Endothelial cell of hepatic sinusoid (primary cell): ENCODE measurements at regions not wholly inside any gene's neighbourhood (a gene's known extent, or its start where the extent isn't known, plus 50 kb on each side); places are given as distances from the start of the nearest gene placed in this dataset.

Experiments
- in situ Hi-C: cut with HindIII; loops from 2 replicates; pipeline ENCODE4 v1.10.0; 2017; ENCODE audit warnings: low sequenced_read_pairs

DNA sequence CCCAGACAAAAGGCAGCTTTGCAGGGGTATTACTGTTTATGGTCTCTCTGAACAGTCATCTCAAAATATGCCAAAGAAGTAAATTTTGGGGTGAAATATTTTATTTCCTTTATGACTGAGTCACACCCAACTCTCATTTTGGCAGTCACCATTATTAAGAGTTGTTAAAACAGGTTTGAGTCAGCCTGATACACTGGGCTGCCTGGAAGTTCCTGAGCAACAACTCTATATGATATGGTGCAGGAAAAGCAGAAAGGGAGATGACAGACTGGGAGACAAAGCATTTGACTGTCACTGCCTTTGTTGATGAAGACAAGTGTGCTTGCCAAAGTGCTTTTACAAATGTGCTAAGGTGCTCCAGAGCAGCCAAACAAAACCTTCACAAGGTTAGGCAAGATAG is 1263.5 kb downstream of the PCDH7 start:
- in situ Hi-C loops, result no loop called here

DNA sequence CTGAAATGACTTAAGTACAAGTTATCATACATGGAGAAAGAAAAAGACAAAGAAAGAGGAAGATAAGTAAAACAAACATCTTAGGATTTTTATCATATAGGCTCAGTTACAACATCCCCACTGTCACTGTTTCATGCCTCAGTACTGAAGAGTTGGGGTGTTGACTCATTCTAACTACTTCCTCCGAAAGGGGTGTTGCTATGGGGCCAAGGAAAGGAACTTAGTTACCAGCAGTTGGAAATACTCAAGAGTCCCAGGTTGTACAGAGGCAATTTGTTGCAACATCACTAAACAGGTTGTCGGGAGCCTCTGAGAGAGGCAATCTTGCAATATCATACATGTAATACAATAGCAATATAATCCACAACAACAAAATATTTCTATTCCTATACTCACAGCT is 1264.7 kb downstream of the PCDH7 start:
- in situ Hi-C loops, result no loop called here

DNA sequence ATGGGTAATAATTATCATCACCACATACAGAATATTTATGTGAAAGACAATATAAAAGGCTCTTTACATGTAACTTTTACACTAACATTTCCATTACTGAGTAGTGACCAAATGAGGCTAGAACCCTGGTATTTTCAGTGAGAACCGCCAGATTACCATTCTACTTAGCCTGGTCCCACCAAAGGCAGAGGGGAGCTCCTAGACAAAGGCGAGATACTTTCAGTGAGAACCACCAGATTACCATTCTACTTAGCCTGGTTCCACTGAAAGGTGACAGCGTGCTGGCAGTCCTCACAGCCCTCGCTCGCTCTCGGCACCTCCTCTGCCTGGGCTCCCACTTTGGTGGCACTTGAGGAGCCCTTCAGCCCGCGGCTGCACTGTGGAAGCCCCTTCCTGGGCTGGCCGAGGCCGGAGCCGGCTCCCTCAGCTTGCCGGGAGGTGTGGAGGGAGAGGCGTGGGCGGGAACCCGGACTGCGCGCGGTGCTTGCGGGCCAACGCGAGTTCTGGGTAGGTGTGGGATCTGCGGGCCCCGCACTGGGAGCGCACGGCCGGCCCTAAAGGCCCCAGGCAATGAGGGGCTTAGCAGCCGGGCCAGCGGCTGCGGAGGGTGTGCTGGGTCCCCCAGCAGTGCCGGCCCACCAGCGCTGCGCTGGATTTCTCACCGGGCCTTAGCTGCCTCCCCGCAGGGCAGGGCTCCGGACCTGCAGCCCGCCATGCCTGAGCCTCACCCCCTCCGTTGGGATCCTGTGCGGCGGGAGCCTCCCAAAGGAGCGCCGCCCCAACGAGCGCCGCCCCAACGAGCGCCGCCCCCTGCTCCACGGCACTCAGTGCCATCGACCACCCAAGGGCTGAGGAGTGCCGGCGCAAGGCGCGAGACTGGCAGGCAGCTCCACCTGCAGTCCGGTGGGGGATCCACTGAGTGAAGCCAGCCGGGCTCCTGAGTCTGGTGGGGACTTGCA is 1276.1 kb downstream of the PCDH7 start:
- in situ Hi-C loops, result no loop called here

DNA sequence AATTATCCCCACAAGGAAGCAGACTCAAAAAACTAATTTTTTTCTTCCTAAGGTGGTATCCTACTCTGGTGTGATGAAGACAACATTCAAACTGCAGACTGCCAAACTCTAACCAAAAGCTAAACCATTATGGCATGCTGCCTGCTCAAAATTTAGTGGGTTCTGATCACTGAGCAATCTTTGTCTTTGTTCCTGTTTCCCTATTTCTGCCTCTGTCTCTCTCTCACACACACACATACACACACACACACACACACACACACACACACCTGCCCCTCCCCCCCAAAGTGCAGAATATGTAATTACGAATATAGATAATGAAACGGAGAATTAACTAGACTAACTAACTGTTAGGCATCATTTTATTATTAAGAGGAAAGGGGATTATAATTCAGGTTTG is 1278.6 kb downstream of the PCDH7 start:
- in situ Hi-C loops, result no loop called here

DNA sequence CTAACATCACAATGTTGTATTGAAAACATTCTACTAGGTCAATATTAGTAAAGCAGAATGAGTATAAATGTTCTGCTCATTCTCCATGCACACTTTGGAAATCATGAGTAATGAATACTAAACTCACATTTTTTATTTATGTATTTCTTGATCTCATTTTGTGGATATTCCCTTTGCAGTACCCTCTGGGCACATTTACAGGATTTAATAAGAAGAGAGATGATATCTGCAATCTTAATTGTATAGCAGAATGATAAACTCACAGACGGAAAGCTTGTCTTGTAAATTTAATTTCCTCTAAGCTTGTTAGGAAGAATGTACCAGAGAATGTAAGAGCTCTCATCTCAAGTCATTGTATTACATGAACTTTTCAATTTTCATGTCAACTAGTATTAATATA is 1279.7 kb downstream of the PCDH7 start:
- in situ Hi-C loops, result no loop called here

DNA sequence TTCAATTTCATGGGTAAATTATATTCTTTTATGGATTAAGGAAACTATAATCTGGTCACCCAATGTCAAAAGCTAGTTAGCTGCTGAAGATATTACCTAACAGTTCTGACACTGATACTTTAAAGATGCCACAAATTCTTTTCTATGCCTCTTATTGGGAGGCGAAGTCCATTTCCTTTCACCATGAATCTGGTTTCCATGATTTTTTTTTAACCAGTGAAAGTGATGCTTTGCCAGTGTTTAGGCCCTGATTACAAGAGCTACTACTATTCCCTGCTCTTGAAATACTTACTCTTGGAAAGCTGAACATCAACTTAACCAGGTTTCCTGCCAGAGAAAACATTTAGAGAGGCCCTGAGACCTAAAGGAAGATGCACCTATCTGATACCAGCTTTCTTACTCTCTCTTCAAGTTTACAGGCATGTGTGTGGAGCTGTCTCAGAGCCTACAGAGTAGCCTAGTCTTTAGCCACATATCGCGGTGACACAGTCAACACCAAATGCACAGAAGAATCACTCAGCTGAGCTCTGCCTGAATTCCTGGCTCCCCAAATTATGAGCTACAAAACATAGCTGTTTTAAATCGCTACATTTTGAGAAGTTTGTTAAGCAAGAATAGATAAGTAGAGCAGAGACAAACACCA is 1280.8 kb downstream of the PCDH7 start:
- in situ Hi-C loops, result no loop called here

DNA sequence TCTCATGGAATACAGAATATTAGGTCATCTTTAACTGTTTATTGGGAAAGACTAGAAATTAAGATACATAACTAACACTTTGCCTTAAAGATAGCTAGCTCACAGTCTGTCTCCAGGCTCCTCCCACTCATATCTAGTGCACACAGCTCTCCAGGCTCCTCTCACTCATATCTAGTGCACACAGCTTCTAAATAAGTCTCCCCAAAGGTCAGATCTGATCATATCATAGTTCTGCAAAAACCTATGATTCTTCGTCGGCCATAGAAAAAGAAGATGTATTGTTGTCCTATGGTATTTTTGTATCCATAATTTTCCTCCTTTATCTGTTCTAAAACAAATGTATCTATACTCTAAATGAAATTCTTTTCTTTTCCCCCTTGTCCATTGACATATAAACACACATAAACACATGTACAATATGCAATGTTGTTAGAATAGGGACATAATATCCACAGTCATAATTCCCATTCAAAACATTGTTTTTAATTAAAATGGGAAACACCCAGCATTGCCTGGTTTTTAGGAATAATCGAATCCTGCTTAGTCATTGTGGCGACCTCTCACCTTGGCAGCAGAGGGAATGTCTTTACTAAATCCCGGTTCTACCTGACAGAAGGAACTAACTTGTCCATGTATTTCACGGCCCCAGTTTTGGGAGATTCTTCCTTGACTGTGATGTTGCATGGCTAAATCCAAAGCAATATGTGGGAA is 1282.0 kb downstream of the PCDH7 start:
- in situ Hi-C loops, result no loop called here

DNA sequence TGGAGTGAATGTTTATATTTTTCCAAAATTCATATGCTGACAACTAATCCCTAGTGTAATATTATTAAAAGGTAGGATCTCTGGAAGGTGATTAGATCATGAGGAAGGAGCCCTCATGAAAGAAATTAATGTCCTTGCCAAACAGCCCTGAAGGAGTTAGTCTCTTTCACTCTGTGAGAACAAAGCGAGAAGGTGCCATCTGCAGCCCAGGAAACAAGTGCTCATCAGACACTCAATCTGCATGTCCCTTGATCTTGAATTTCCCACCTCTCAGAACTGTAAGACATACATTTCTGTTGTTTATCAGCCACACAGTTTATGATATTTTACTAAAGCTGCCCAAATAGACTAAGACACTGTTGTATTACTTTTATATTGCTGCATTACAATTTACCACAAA is 1283.4 kb downstream of the PCDH7 start:
- in situ Hi-C loops, result no loop called here

DNA sequence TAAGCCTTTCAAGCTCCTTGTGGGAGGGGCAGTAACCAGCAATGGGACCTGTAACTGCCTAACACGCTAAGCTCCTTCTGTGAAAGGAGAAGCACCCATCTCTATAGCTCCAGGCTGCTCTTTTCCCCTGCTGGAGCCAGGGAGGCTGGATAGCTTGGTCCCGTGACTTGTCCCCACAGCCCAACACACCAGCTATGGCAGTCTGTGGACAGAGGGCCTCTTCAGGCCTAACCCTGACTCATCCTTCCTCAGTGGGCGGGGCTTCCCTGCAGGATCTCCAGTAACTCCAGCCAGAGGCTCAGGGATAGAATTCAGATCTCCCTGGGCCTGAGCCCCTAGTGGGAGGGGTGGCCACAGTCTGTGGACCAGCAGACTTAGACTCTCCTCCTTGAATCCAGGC is 1290.1 kb downstream of the PCDH7 start:
- in situ Hi-C loops, result no loop called here

DNA sequence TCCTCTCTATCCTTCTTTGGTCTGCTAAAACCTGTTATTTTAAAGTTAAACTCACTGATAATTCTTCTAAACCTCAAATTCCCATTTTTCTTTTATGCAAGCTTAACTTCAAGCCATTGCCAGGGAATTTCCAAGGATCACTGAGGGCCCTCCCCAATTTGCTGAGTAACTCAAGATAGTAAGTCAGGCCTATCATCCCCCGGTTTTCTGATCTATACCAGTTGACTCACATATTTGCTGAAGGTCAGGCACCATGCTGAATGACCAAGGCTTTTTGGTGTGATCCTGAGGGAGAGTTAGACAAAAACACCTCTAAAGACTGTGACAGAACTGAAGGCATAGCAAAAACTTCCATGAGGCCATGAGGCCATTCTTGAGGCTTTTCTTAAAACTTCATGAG is 1301.9 kb downstream of the PCDH7 start:
- in situ Hi-C loops, result no loop called here

DNA sequence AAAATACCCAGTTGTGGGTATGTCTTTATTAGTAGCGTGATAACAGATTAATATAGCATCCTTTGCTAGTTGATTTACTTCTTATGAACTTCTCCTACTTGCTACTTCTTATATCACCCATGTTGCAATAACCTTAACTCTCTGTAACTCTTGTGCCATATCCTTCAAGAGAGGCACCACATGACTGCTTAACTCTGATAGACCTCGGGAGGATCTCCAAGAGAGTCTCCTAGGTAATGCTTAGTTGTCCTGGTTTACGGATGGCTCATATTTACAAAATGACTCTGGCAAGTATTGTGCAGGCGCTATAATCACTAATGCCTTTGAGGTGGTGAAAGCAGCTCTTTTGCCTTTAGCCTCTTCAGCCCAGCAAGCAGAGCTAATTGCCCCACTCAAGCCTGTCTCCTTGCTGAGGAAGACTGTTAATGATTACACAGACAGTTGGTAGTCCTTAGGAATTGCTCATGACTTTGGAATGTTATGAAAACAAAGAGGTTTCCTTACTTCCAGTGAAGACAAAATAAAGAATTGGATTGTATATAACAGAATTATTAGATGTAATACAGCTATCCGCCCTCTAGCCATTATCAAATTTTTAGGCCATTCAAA is 1305.8 kb downstream of the PCDH7 start:
- in situ Hi-C loops, result no loop called here

DNA sequence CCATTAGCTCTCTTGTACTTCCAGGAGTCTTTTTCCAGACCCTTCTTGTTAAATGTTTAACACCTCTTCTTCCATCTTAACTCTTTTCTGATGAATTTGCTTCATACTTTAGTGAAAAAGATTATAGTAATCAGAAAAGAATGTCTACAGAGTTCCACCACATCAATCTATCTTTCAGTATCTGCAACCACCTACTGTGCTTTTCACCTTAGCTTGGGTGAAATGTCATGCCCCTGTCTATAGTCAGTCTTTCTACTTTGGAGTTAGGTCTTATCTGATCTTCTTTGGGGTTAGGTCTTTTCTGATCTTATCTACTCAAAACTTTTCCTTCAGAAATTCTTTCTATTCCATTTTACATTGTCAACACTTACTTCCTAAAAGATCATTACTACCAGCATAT is 1310.2 kb downstream of the PCDH7 start:
- in situ Hi-C loops, result no loop called here

DNA sequence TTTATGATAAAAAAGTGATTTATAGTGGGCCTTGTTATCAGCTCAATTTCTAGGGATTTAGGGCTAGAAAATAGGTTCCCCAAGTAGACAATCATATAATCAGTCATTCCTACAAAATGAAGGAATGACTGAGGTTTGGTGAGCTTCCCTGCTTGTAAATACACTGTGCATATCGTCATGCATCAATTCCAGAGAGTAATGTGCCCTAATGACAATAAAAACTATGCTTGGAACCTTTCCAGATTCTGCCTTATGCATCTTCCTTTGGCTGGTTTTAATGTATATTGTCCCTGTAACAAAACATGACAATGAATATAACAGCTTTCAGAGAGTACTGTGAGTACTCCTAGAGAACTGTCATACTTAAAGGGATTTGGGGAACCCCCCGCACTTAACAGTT is 1310.9 kb downstream of the PCDH7 start:
- in situ Hi-C loops, result no loop called here

DNA sequence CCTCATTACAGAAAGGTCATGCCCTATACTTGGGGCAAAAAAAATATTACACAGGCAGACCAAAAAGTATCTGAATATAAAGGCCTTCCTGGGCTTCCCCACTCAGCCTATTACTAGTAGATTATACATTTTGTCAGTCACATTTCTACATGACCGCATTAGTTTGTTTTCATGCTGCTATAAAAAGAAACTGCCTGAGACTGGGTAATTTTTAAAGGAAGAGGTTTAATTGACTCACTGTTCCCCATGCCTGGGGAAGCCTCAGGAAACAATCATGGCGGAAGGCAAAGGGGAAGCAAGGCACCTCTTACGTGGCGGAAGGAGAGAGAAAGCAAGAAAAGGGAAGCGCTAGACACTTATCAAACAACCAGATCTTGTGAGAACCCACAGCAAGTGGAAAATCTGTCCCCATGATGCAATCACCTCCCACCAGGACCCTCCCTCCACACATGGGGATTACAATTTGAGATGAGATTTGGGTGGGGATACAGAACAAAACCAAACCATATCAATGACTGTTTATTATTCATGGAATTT is 1312.0 kb downstream of the PCDH7 start:
- in situ Hi-C loops, result no loop called here

DNA sequence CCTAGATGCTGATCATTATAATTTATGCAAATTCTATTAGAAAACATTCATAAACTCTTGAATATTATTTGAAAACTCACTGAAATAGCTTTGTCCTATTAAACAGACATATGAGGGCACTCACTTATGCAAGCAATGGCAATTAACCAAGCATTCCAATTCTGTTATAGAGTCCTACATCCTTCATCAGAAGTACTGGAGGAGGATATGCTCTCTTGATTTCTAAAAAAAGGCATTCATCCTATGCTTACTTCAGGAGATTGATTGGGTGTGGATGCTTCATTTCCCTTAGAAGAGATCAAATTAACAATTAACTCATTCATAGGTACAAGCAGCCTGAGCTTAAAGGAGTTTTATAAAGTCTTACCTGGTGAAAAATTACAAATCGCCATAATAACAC is 1317.2 kb downstream of the PCDH7 start:
- in situ Hi-C loops, result no loop called here

DNA sequence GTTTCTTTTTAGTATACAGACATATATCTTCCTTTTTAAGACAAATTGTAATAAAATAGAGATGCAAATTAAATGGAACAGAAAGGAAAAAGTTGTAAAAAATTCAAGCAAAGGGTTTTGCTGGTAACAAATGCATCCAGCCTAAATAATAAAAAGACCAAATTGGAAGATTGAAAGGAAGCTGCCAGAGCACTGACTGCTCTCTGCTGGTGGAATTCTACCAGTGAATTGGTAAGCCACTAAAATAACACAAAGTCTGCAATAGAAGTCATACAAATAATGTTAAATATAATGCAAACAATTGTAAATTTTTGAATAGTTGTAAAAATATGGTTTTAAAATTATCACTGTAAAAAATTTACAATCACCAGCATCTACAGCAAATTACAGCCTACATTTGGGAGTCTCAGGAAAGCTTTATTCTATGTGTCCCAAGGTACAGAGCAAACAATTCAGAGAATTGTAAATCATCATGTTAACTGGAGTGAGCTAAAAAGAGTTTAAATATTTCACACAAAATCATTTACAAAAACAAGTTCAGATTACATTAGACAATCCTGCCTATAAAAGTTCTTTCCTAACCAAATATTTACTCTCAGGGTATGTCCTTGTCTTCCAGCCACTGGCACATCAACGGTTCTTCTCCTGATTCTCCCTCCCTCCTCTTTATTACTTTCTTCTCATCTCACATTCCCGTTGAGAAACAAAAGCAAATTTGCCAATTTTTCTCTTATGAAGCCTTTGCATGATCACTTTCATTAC is 1322.5 kb downstream of the PCDH7 start:
- in situ Hi-C loops, result no loop called here

DNA sequence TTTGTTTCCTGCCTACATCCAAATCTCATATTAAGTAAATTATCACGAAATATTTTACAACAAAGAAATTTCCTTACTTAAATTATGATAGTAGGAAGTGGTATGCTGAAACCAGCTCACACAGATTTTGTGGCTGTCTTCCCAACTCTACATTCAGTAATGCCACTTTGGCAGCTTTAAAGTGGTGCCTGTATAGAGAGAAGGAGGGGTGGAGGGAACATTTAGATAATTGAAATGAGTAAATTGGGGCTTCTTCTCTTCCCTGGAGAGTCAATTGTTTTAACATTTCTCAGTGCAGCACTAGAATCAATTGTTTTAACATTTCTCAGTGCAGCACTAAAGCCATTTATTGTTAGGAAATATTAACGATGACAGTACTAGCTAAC is 1323.1 kb downstream of the PCDH7 start:
- in situ Hi-C loops, result no loop called here

DNA sequence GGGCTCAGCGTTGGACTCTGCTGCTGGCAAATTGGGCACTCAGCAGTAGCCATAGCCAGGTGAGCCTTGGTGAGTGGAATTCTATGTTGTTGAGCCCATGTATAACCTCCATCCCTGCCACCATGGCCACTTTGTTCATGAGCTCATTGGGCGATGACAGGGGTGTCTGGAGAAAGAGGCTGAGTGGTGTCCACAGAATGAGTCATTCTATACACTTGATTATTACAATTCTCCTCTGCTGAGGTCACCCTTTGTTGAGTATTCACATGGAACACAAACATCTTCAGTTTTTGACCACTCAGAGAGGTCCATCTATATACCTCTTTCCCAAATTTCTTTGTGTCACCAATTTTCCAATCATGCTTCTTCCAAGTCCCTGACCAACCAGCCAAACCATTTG is 1341.7 kb downstream of the PCDH7 start:
- in situ Hi-C loops, result no loop called here

DNA sequence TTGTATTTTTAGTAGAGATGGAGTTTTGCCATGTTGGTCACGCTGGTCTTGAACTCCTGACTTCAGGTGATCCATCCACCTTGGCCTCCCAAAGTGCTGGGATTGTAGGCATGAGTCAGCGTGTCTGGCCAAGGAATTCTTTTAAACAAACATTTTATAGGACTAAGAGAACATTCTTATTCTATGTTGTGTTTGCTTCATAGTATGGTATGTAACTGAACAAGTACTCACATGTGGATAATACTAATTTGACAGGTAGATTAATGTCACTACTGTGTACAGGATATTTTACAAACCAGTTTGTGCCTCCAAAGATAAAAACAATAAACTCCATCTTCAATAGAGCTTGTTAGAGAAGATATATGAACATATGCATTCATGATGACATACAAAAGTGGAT is 1353.4 kb downstream of the PCDH7 start:
- in situ Hi-C loops, result no loop called here

DNA sequence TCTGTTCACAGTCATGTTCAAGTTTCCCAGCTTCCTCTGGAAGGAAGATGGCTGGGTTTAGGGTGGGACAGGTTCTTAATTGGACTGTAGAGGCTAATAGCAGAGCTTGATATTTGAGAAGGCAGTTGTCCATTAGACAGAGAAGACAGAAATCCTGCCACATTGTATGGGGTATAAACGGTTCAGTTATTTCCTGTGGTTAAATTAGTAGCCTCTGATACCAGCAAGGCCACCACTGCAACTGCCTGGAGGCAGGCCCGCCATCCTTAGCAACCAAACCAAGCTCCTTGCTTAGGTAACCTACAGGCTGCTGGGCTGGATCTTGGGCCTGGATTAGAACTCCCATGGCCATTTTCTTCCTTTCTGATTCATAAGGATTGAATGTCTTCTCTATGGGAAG is 1367.0 kb downstream of the PCDH7 start:
- in situ Hi-C loops, result no loop called here
